ENCODE measurements at regions not wholly inside any gene's neighbourhood (a gene's known extent, or its start where the extent isn't known, plus 50 kb on each side); places are given as distances from the start of the nearest gene placed in this dataset.

GRCh38 chr11:2083411-2083810 lies 55.8 kb downstream of the IGF2 start:
- no peak for DNase-seq

- DNase-seq = peak; percentile 58
Measured at GRCh38 chr11:2077061-2077802, 62.0 kb downstream of the IGF2 start.

- no peak for DNase-seq
Measured at GRCh38 chr11:2076441-2076840, 62.7 kb downstream of the IGF2 start.

- no peak for DNase-seq
Measured at GRCh38 chr11:2074266-2074825, 64.8 kb downstream of the IGF2 start.

GRCh38 chr11:2072551-2073261 lies 66.5 kb downstream of the IGF2 start:
- DNase-seq = no peak

GRCh38 chr11:2071748-2072385 lies 67.3 kb downstream of the IGF2 start:
- no peak for DNase-seq

Data from activated naive CD4-positive, alpha-beta T cell treated with Interleukin-2 at 50 U/mL for 16 hours (primary cell).